Thymus (tissue), 11 donors: ENCODE measurements at regions not wholly inside any gene's neighbourhood (a gene's known extent, or its start where the extent isn't known, plus 50 kb on each side); places are given as distances from the start of the nearest gene placed in this dataset.

ENCODE experiments used
- DNase-seq, 9 donors: peaks; one replicate each; pipeline ENCODE4 v3.0.0-alpha.2; 2013; ENCODE audit warnings: low spot score in 9 of 9, low read depth in 6 of 9, missing footprints in 1 of 9
- H3K27ac ChIP-seq, 2 donors: one replicate each; pipeline ENCODE4 v1.5.1; 2013; ENCODE audit warnings: control low read depth in 1 of 2, low read depth in 1 of 2, low read length in 1 of 2, mild to moderate bottlenecking in 1 of 2, moderate library complexity in 1 of 2
- H3K27me3 ChIP-seq, 2 donors: one replicate each; pipeline ENCODE4 v1.5.1; 2013; ENCODE audit warnings: low read length in 1 of 2; ENCODE audit not compliant: control insufficient read depth in 2 of 2, insufficient read depth in 1 of 2
- H3K36me3 ChIP-seq, 2 donors: one replicate each; pipeline ENCODE4 v1.5.1; 2013; ENCODE audit warnings: low read length in 1 of 2, mild to moderate bottlenecking in 1 of 2, moderate library complexity in 1 of 2; ENCODE audit not compliant: control insufficient read depth in 2 of 2, insufficient read depth in 2 of 2
- H3K4me1 ChIP-seq, 2 donors: one replicate each; pipeline ENCODE4 v1.5.1; 2013; ENCODE audit warnings: low read length in 2 of 2; ENCODE audit not compliant: control insufficient read depth in 2 of 2, insufficient read depth in 2 of 2
- H3K4me3 ChIP-seq, 2 donors: one replicate each; pipeline ENCODE4 v1.5.1; 2013; ENCODE audit warnings: low read length in 2 of 2, control low read depth in 1 of 2, mild to moderate bottlenecking in 1 of 2
- H3K9me3 ChIP-seq, 2 donors: one replicate each; pipeline ENCODE4 v1.5.1; 2013; ENCODE audit warnings: low read length in 1 of 2, mild to moderate bottlenecking in 1 of 2; ENCODE audit not compliant: control insufficient read depth in 2 of 2, insufficient read depth in 1 of 2
- WGBS: extraction: QIAGEN DNeasy Blood & Tissue Kit; methylation state at CpG from one replicate; pipeline ENCODE4 v1.1.7; 2013; 5-methylcytosine and 5-hydroxymethylcytosine counted together
- donor health status: healthy.

GRCh38 chr6:14664112-14664601 is 546.6 kb downstream of the CD83 start:
- Histone ChIP-seq H3K27ac (peak overlapping the region; percentile 74 to 90), H3K27me3 (no peaks in the 10 kb centered on the region), H3K9me3 (no peaks in the 10 kb centered on the region), H3K36me3 (no peaks in the 10 kb centered on the region), H3K4me1 (peaks cover 48 to 68% of the 10 kb centered on the region in 2 donors), H3K4me3 (no peak overlapping the region)
- DNase-seq: peak in 6 of 9 donors; percentile 62 to 90 (median 78)
- WGBS: 29% methylated on average over 6 of the region's 6 CpGs

DNA sequence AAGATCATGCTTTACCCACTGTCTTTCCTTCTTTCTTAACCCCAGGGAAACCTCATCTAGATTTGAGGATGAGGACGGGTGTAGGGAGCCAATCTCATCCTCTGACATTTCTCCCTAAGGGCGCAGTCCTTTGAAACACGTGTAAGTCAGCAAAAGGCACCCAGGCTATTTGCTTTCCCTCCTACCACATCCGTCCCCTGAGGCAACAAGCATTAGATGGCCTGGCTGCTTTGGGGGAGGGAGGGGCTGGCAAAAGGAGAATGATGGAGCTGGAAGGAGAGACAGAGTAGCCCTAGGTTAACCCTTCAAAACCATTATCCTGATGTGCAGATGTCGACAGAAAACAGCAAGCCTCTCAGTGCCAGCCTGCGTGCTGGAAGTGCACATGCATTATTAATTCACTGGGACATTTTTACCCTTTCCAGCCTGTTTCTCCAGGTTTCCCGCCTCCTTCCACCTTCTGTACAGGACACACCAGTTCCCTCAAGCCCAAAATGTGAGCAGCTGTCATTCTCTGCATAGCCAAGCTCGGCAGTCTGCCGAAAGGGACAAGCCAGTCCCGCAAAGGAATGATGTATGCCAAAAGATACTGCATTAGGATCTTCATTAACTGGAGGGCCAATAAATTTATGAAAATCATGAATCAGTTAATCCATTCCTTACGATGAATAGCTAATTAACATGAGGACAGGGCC is 547.2 kb downstream of the CD83 start:
- peak overlapping the region; percentile 74 to 90 for H3K27ac ChIP-seq
- H3K4me3 ChIP-seq: no peak overlapping the region
- DNase-seq: no peak

DNA sequence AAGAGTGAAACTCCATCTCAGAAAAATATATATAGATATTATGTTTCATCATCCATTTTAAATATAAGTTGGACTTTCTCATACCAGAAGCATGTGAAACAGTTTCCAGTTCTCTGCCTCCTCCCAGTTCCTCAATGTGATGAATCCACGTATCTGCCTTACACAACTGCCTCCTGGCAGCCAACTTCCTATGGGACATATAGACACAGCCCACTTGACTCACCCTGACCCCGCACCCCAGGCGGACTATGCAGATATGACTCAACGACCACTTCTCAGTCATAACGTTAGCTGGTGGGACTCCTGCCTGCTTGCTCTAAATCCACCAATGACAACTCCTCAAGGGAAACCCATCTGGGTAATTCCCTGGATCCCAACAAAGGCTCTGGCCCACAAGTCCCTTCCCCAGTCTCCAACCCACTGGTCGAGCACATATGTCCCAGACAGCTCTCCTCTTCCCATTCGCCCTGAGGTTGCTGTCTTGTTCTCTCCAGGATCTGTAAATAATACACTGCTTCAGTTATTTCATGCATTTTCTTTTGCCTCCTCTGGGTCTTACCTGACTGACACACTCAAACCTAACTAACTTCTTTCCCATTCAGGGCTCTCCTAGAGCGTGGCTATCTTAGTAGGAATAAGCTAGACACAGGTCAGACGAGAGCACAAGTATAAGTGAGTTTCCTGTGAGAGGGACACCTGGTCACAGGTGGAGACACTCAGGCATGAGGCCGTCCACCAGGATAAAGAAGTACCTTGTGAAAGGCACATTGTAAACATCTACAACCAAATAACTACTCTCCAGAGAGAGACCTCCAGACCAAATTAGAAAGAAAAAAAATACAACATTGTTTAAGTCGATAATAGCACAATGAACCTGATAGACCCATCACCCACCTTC is 548.5 kb downstream of the CD83 start:
- no peaks in the 10 kb centered on the region for H3K27me3 ChIP-seq
- H3K4me3 ChIP-seq: no peak overlapping the region
- DNase-seq: no peak
- no peak overlapping the region for H3K27ac ChIP-seq
- peaks cover 42 to 69% of the 10 kb centered on the region in 2 donors for H3K4me1 ChIP-seq
- no peaks in the 10 kb centered on the region for H3K9me3 ChIP-seq
- H3K36me3 ChIP-seq: no peaks in the 10 kb centered on the region
- WGBS: 96% methylated on average over 11 of the region's 11 CpGs

More for the DNA sequence above, 547.2 kb downstream of the CD83 start:
- H3K4me1 ChIP-seq: peaks cover 45 to 69% of the 10 kb centered on the region in 2 donors
- no peaks in the 10 kb centered on the region for H3K27me3 ChIP-seq
- no peaks in the 10 kb centered on the region for H3K9me3 ChIP-seq
- 83% methylated on average over 11 of the region's 11 CpGs for WGBS
- no peaks in the 10 kb centered on the region for H3K36me3 ChIP-seq

GRCh38 chr6:14670806-14671205 is 553.2 kb downstream of the CD83 start:
- Histone ChIP-seq H3K27ac (no peak overlapping the region), H3K9me3 (no peaks in the 10 kb centered on the region), H3K36me3 (no peaks in the 10 kb centered on the region), H3K4me1 (peaks cover 37 to 75% of the 10 kb centered on the region in 2 donors), H3K27me3 (no peaks in the 10 kb centered on the region), H3K4me3 (no peak overlapping the region)
- DNase-seq: no peak
- WGBS: 86% methylated on average over 7 of the region's 7 CpGs

DNA sequence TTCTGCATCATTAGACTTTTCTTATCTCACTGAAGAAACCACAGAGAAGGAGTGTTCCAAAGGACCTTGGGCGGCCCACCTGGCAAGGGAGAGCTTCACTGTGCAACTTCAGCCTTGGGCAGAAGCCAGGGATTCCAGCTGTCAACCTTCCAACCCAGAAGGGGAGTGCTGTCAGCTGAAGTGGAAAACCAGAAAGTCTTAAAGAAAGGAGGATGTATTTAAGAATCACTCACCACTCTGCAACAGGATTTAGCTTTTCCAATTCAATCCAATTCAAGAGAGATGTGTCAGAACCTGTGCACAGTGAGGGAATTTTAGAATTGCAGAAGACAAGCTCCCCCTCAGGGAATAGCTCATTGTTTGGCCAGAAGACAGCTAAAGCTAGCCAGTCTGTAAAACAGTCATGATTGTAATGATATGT is 553.7 kb downstream of the CD83 start:
- DNase-seq: peak in 1 of 9 donors; percentile 57
- no peaks in the 10 kb centered on the region for H3K27me3 ChIP-seq
- peaks cover 42 to 75% of the 10 kb centered on the region in 2 donors for H3K4me1 ChIP-seq
- H3K27ac ChIP-seq: peak overlapping the region in 1 of 2 donors; percentile 50
- 9% methylated on average over 1 of the region's 1 CpG for WGBS
- no peaks in the 10 kb centered on the region for H3K9me3 ChIP-seq
- H3K36me3 ChIP-seq: no peaks in the 10 kb centered on the region
- no peak overlapping the region for H3K4me3 ChIP-seq

GRCh38 chr6:14671937-14672336 is 554.4 kb downstream of the CD83 start:
- Histone ChIP-seq H3K9me3 (no peaks in the 10 kb centered on the region), H3K4me1 (peaks cover 42 to 73% of the 10 kb centered on the region in 2 donors), H3K27ac (peak overlapping the region in 1 of 2 donors; percentile 50), H3K27me3 (no peaks in the 10 kb centered on the region), H3K36me3 (no peaks in the 10 kb centered on the region), H3K4me3 (no peak overlapping the region)
- WGBS: 90% methylated on average over 1 of the region's 1 CpG
- no peak for DNase-seq

DNA sequence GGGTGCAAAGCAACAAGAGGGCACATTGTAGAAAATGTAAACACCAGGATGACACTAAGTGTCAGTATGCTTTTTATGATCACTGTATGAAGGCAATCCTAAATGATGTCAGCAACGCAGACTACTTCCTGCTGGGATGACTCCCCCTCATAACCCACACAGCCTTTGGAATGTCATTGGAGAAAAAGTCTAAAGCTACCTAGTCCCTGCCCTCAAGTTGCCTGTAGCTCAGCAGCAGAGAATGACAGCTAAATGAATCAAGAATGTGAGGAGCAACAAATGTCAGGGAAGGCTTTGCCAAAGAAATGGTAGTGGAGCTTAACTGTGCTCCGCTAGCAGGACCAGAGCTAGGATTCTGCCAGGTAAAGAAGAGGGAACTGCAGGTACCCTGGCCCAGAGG is 555.6 kb downstream of the CD83 start:
- H3K4me1 ChIP-seq: peaks cover 42 to 73% of the 10 kb centered on the region in 2 donors
- H3K36me3 ChIP-seq: no peaks in the 10 kb centered on the region
- 100% methylated on average over 2 of the region's 2 CpGs for WGBS
- H3K9me3 ChIP-seq: no peaks in the 10 kb centered on the region
- DNase-seq: no peak
- no peak overlapping the region for H3K4me3 ChIP-seq
- no peak overlapping the region for H3K27ac ChIP-seq
- H3K27me3 ChIP-seq: no peaks in the 10 kb centered on the region

DNA sequence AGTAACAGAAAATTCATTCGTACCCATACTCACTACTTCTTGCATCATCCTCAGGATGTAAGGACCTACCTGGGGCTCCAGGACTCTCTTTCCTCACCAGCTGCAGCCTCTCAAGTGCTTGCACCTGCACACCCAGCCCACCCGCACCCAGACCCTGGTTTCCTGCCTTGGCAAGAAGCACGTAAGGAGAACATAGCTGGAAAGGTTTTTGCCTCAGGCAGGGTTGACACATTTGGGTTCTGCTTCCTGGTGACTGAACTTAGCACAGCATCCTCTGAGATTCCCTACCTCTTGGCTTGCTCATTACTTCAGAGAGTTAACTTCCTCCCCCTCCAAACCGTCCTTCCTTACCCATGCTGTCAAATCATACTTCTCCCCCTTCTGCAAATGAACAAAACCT is 556.9 kb downstream of the CD83 start:
- Histone ChIP-seq H3K36me3 (no peaks in the 10 kb centered on the region), H3K9me3 (no peaks in the 10 kb centered on the region), H3K27ac (peak overlapping the region in 1 of 2 donors; percentile 76), H3K4me3 (no peak overlapping the region), H3K27me3 (no peaks in the 10 kb centered on the region), H3K4me1 (peaks cover 42 to 68% of the 10 kb centered on the region in 2 donors)
- DNase-seq: peak in 5 of 9 donors; percentile 55 to 86 (median 78)
- WGBS: 14% methylated on average over 4 of the region's 4 CpGs
